ENCODE measurements at regions not wholly inside any gene's neighbourhood (a gene's known extent, or its start where the extent isn't known, plus 50 kb on each side); places are given as distances from the start of the nearest gene placed in this dataset.

DNA sequence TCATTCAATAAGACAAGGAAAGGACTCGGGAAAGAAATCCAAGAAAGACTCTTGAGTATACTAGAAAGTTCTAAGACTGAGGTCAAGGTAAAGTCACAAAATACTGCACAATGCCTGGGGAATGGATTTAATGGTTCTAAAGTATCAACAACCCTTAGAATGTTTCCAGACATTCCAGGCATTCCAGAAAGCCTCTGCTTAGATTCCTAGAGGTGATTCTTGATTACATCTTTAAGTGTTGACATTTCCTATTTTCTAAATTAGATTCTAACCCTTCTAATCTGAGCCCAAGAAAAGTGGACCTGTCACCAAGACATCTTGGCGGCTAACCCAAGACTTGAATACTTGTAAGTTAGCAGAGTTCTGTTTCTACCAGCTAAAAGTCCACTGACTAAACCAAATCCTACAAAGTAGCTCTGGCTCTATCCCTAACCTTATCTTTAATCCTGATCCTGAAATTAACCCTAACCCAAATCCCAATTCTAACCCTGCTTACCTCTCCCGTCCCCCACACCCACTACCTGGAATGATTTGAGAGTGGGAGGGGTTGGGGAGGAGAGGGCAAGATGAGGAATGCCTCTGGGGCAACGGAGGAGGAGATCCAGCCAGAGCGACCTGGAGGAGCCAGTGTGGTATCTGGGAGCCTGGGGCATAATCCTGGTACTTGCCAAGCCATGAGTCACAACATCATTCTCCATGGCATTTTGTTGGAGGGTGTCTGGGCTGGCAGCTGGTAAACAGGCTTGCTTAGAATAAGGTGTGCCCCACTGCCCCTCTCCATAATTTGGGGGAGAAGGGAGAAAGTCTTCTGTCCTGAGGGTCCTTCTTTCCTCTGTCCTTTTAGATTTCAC lies 93.4 kb upstream of the HOXC13 start:
- POLR2A ChIA-PET, result no interaction called here
- H3K36me3 ChIP-seq (ENCODE audit: control insufficient read depth, insufficient read depth, low read length), result no peaks in the 10 kb centered on the region
- H3K27me3 ChIP-seq (ENCODE audit: control insufficient read depth, insufficient read depth, low read length), result peaks cover 1% of the 10 kb centered on the region
- peak; percentile 72 for DNase-seq (ENCODE audit: low read depth)
- CTCF ChIA-PET, result interaction anchor here (1.3 to 2.4 kb wide), 4 partner anchors 13 to 143 kb away, joined by 3 to 8 read pairs (median 5); no protein-coding TSS in a partner anchor
- H3K4me3 ChIP-seq (ENCODE audit: low read depth, low read length), result no peak overlapping the region
- TF ChIP-seq, protein P1, sequence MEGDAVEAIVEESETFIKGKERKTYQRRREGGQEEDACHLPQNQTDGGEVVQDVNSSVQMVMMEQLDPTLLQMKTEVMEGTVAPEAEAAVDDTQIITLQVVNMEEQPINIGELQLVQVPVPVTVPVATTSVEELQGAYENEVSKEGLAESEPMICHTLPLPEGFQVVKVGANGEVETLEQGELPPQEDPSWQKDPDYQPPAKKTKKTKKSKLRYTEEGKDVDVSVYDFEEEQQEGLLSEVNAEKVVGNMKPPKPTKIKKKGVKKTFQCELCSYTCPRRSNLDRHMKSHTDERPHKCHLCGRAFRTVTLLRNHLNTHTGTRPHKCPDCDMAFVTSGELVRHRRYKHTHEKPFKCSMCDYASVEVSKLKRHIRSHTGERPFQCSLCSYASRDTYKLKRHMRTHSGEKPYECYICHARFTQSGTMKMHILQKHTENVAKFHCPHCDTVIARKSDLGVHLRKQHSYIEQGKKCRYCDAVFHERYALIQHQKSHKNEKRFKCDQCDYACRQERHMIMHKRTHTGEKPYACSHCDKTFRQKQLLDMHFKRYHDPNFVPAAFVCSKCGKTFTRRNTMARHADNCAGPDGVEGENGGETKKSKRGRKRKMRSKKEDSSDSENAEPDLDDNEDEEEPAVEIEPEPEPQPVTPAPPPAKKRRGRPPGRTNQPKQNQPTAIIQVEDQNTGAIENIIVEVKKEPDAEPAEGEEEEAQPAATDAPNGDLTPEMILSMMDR (IDR thresholded peaks at IDR 0.05; ENCODE audit: insufficient read depth, low read depth, low read length), result no peak

DNA sequence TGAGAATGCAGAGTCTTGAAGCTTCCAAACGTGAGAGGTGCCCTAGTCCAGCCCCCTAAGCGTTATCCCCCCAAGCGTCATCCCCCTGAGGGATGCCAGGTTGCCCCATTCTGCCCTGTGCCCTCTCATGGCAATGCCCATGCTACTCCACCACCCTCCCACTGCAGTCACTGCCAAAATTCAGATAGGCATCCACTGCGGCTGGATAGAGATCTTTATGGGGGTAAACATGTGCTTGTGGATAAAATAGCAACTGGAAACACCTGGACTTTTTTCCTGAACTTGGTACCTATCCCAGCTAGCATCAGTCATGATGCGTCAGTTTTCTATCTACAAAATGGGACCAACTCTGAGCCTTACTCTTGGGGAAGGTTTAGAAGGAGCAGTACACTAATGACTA lies 92.7 kb upstream of the HOXC13 start:
- Histone ChIP-seq H3K4me3 (ENCODE audit: low read depth, low read length) (no peak overlapping the region), H3K27me3 (ENCODE audit: control insufficient read depth, insufficient read depth, low read length) (peaks cover 1% of the 10 kb centered on the region), H3K36me3 (ENCODE audit: control insufficient read depth, insufficient read depth, low read length) (no peaks in the 10 kb centered on the region)
- no peak for DNase-seq (ENCODE audit: low read depth)
- TF ChIP-seq, protein P1 (IDR thresholded peaks at IDR 0.05; ENCODE audit: insufficient read depth, low read depth, low read length), result no peak
- ChIA-PET POLR2A (no interaction called here), CTCF (interaction anchor here (1.5 to 2.4 kb wide), 2 partner anchors 14 to 54 kb away, joined by 3 to 7 read pairs; no protein-coding TSS in a partner anchor)

DNA sequence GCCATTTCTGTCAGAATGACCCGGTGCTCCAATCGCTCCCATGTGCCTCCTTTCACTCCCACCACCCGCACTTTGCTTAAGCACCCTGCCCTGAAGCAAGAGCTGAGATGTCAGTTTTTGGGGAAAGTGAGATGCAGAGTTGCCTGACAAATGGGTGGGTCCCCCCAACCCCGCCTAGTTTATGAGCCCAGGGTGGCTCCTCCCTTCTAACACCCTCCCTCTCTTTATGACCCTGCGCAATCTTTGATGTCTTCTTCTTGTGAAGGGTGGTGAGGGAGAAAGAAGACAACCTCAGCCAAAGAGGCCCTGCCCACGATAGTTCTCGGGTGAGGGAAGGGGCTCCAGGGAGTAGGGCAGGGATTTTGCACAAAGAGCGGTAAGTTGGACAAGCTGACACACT lies 89.5 kb upstream of the HOXC13 start:
- ChIA-PET CTCF (no interaction called here), POLR2A (no interaction called here)
- TF ChIP-seq, protein P1 (IDR thresholded peaks at IDR 0.05; ENCODE audit: insufficient read depth, low read depth, low read length), result no peak
- DNase-seq (ENCODE audit: low read depth), result no peak
- peaks cover 1% of the 10 kb centered on the region for H3K27me3 ChIP-seq (ENCODE audit: control insufficient read depth, insufficient read depth, low read length)
- H3K4me3 ChIP-seq (ENCODE audit: low read depth, low read length), result no peak overlapping the region
- no peaks in the 10 kb centered on the region for H3K36me3 ChIP-seq (ENCODE audit: control insufficient read depth, insufficient read depth, low read length)

DNA sequence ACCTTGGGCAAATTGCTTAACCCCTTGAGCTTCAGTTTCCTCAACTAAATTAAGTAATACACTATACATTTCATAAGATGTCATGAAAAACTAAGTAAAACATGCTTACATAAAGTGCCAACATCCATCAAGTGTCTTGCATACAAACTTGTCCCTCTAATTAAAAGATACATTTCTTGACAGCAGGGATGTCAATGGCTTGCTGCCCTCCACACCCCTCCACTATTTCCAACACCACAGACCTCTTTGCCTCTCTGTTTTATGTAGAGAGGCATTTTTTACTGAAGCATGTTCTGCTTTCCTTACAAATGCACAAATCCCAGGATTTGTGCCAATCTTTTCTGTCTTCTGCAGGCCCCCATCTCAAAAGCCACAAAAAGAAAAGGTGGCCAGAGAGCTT lies 89.0 kb upstream of the HOXC13 start:
- H3K27me3 ChIP-seq (ENCODE audit: control insufficient read depth, insufficient read depth, low read length), result peaks cover 1% of the 10 kb centered on the region
- no peak overlapping the region for H3K4me3 ChIP-seq (ENCODE audit: low read depth, low read length)
- TF ChIP-seq, protein P1 (IDR thresholded peaks at IDR 0.05; ENCODE audit: insufficient read depth, low read depth, low read length), result no peak
- DNase-seq (ENCODE audit: low read depth), result no peak
- CTCF ChIA-PET, result interaction anchor here (0.8 kb wide), 1 partner anchor 10 kb away, joined by 4 read pairs; no protein-coding TSS in a partner anchor
- no peaks in the 10 kb centered on the region for H3K36me3 ChIP-seq (ENCODE audit: control insufficient read depth, insufficient read depth, low read length)
- POLR2A ChIA-PET, result no interaction called here

DNA sequence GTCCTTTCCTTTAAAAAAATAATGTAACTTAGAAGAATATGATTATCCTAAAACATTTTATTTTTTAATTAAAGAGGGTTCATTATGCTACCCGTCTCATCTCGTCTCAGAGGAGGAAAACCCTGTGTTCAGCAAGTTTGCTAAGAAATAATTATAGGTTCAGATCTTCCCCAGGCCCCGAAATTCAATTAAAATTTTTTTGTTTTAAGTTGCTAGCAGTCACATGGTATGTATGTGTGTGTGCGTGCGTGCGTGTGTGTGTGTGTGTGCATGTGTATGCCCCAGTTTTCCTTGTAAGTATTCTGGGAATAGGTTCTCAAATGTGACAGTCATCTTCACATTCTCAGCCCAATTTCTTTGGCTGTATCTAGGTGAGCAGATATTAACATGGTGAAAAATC lies 86.6 kb upstream of the HOXC13 start:
- no peak for DNase-seq (ENCODE audit: low read depth)
- peaks cover 1% of the 10 kb centered on the region for H3K27me3 ChIP-seq (ENCODE audit: control insufficient read depth, insufficient read depth, low read length)
- POLR2A ChIA-PET, result no interaction called here
- TF ChIP-seq, protein P1 (IDR thresholded peaks at IDR 0.05; ENCODE audit: insufficient read depth, low read depth, low read length), result no peak
- H3K4me3 ChIP-seq (ENCODE audit: low read depth, low read length), result no peak overlapping the region
- CTCF ChIA-PET, result interaction anchor here (0.8 to 1.0 kb wide), 2 partner anchors 12 to 963 kb away, joined by 3 read pairs; no protein-coding TSS in a partner anchor
- no peaks in the 10 kb centered on the region for H3K36me3 ChIP-seq (ENCODE audit: control insufficient read depth, insufficient read depth, low read length)
